OCI-LY7 (cell line): ENCODE measurements at regions not wholly inside any gene's neighbourhood (a gene's known extent, or its start where the extent isn't known, plus 50 kb on each side); places are given as distances from the start of the nearest gene placed in this dataset.

Experiments used
- EZH2phosphoT487 ChIP-seq: fragments of 200-600 bp; sonication (generic); IDR thresholded peaks from 2 replicates; pipeline ENCODE4 v1.6.1; 2018; ENCODE audit warnings: low read depth, borderline replicate concordance, mild to moderate bottlenecking, mixed run types, antibody characterized with exemption, low read length, moderate library complexity, mixed read lengths
- TF ChIP-seq, protein P1 (sequence below): fragments of 200-600 bp; sonication (generic); conservative IDR thresholded peaks from 2 replicates; pipeline ENCODE4 v1.5.1; 2014; ENCODE audit warnings: mild to moderate bottlenecking, antibody characterized with exemption, low read length, moderate library complexity, mixed read lengths

DNA sequence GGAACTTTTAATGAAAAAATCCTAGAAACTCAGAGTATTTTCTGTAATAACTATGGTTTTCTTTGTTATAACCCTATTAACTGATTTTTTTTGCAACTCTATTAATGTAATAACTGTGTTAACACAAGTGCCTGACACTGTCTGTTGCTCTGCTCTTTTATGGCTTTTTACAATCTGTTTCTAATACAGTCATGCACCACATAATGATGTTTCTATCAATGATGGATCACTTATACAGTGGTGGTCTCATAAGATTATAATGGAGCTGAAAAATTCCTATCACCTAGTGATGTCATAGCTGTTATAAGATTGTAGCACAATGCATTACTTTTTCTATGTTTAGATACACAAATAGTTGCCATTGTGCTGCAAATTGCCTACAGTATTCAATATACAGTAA is 123.1 kb upstream of the SV2C start:
- TF ChIP-seq, protein P1, sequence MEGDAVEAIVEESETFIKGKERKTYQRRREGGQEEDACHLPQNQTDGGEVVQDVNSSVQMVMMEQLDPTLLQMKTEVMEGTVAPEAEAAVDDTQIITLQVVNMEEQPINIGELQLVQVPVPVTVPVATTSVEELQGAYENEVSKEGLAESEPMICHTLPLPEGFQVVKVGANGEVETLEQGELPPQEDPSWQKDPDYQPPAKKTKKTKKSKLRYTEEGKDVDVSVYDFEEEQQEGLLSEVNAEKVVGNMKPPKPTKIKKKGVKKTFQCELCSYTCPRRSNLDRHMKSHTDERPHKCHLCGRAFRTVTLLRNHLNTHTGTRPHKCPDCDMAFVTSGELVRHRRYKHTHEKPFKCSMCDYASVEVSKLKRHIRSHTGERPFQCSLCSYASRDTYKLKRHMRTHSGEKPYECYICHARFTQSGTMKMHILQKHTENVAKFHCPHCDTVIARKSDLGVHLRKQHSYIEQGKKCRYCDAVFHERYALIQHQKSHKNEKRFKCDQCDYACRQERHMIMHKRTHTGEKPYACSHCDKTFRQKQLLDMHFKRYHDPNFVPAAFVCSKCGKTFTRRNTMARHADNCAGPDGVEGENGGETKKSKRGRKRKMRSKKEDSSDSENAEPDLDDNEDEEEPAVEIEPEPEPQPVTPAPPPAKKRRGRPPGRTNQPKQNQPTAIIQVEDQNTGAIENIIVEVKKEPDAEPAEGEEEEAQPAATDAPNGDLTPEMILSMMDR: no peak
- TF ChIP-seq EZH2phosphoT487: no peak
